PC-3 (cell line): ENCODE measurements at regions not wholly inside any gene's neighbourhood (a gene's known extent, or its start where the extent isn't known, plus 50 kb on each side); places are given as distances from the start of the nearest gene placed in this dataset.

Source experiments
- ATAC-seq: fragments of 200-7000 bp; cut with Tn5 transposase; 2 replicates; pipeline ENCODE4 v1.9.1; 2020; ENCODE audit warnings: mild to moderate bottlenecking, moderate library complexity
- BruUV-seq: library from RNA; stranded (reverse); fragments of 400-500 nt; replicated peaks from 2 replicates; lab custom pipeline; 2021; lab: Mats Ljungman, UMichigan
- CTCF ChIA-PET: fragments of 300-600 bp; sonication (Branson Sonifier 250); formaldehyde crosslinking; loops from one replicate; lab custom pipeline; 2022; ENCODE audit warnings: antibody characterized with exemption; lab: Charles Lee
- POLR2A ChIA-PET: fragments of 300-600 bp; sonication (Branson Sonifier 250); formaldehyde crosslinking; loops from one replicate; lab custom pipeline; 2022; ENCODE audit warnings: antibody characterized with exemption; ENCODE audit not compliant: unreplicated experiment; lab: Charles Lee
- DNase-seq: peaks from one replicate; pipeline ENCODE4 v3.0.0-alpha.2; 2015
- H2AFZ ChIP-seq: fragments of 300-600 bp; sonication (generic); 2 replicates; pipeline ENCODE4 v1.6.0; 2016; ENCODE audit warnings: antibody characterized with exemption, low read length
- H3F3A ChIP-seq: fragments of 300-600 bp; sonication (generic); one replicate; pipeline ENCODE4 v1.6.0; 2017; ENCODE audit warnings: antibody characterized with exemption, low read length, control low read depth, mild to moderate bottlenecking; ENCODE audit not compliant: unreplicated experiment
- H3K27ac ChIP-seq: fragments of 300-600 bp; sonication (generic); 2 replicates; pipeline ENCODE4 v1.5.1; 2016; ENCODE audit warnings: mild to moderate bottlenecking, low read length
- H3K27me3 ChIP-seq: fragments of 300-600 bp; sonication (generic); 2 replicates; pipeline ENCODE4 v1.6.1; 2016; ENCODE audit warnings: low read length, mixed read lengths
- H3K36me3 ChIP-seq: fragments of 300-600 bp; sonication (generic); 2 replicates; pipeline ENCODE4 v1.6.1; 2016; ENCODE audit warnings: low read depth, mixed run types, low read length, mixed read lengths
- H3K4me1 ChIP-seq: fragments of 300-600 bp; sonication (generic); 2 replicates; pipeline ENCODE4 v1.5.1; 2016; ENCODE audit warnings: low read length; ENCODE audit not compliant: insufficient read depth
- H3K4me2 ChIP-seq: fragments of 300-600 bp; sonication (generic); 2 replicates; pipeline ENCODE4 v1.6.0; 2016; ENCODE audit warnings: low read length
- H3K4me3 ChIP-seq: fragments of 300-600 bp; sonication (generic); 2 replicates; pipeline ENCODE4 v1.5.1; 2016; ENCODE audit warnings: mild to moderate bottlenecking, low read length, mixed read lengths
- H3K79me2 ChIP-seq: fragments of 300-600 bp; sonication (generic); 2 replicates; pipeline ENCODE4 v1.6.1; 2017; ENCODE audit warnings: low read length, mixed read lengths
- H3K9ac ChIP-seq: fragments of 300-600 bp; sonication (generic); 2 replicates; pipeline ENCODE4 v1.6.0; 2016; ENCODE audit warnings: mild to moderate bottlenecking, low read length
- H3K9me2 ChIP-seq: fragments of 300-600 bp; sonication (generic); replicated peaks from 2 replicates; pipeline ENCODE4 v1.6.1; 2016; ENCODE audit warnings: mixed run types, low read length, mixed read lengths
- H3K9me3 ChIP-seq: fragments of 300-600 bp; sonication (generic); 2 replicates; pipeline ENCODE4 v1.6.1; 2016; ENCODE audit warnings: low read length, mixed read lengths
- H4K20me1 ChIP-seq: fragments of 300-600 bp; sonication (generic); 2 replicates; pipeline ENCODE4 v1.6.1; 2016; ENCODE audit warnings: low read length, mixed read lengths
- EZH2 ChIP-seq: fragments of 300-600 bp; sonication (generic); IDR thresholded peaks from one replicate; pipeline ENCODE4 v1.6.1; 2017; ENCODE audit warnings: antibody characterized with exemption, mild to moderate bottlenecking, low read length; ENCODE audit not compliant: unreplicated experiment
- EZH2phosphoT487 ChIP-seq: fragments of 300-600 bp; sonication (generic); IDR thresholded peaks from 2 replicates; pipeline ENCODE4 v1.6.1; 2018; ENCODE audit warnings: mild to moderate bottlenecking, antibody characterized with exemption, low read length, borderline replicate concordance
- intact Hi-C: fragments of 100-400 bp; cut with micrococcal nuclease; formaldehyde crosslinking; loops from 2 replicates; pipeline ENCODE4 v1.9.0; 2023
- TF ChIP-seq, protein P1 (sequence below): fragments of 300-600 bp; sonication (generic); conservative IDR thresholded peaks from 2 replicates; pipeline ENCODE4 v1.5.1; 2017; ENCODE audit warnings: antibody characterized with exemption, low read depth, mild to moderate bottlenecking, low read length

DNA sequence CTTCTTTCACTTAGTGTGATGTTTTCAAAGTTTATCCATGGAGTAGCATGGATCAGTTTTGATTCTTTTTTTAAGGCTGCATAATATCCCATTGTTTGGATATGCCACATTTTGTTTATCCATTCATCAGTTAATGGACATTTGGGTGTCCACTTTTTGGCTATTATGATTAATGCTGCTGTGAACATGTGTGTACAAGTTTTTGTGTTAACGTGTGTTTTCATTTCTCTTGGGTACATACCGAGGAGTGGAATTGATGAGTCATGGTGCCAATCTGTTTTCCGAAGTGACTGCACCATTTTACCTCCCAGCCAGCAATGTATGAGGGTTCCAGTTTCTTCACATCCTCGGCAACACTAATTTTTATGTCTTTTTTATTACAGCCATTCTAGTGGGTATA is 78.4 kb upstream of the CCDC28A start:
- no peak overlapping the region for H3K27ac ChIP-seq
- ATAC-seq (no peak), DNase-seq (no peak)
- H3K9me2 ChIP-seq, result no peaks in the 10 kb centered on the region
- H3K4me1 ChIP-seq, result peaks cover 7% of the 10 kb centered on the region
- no peak for TF ChIP-seq EZH2phosphoT487
- TF ChIP-seq, protein P1, sequence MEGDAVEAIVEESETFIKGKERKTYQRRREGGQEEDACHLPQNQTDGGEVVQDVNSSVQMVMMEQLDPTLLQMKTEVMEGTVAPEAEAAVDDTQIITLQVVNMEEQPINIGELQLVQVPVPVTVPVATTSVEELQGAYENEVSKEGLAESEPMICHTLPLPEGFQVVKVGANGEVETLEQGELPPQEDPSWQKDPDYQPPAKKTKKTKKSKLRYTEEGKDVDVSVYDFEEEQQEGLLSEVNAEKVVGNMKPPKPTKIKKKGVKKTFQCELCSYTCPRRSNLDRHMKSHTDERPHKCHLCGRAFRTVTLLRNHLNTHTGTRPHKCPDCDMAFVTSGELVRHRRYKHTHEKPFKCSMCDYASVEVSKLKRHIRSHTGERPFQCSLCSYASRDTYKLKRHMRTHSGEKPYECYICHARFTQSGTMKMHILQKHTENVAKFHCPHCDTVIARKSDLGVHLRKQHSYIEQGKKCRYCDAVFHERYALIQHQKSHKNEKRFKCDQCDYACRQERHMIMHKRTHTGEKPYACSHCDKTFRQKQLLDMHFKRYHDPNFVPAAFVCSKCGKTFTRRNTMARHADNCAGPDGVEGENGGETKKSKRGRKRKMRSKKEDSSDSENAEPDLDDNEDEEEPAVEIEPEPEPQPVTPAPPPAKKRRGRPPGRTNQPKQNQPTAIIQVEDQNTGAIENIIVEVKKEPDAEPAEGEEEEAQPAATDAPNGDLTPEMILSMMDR, result no peak
- no peak for TF ChIP-seq EZH2
- ChIA-PET POLR2A (no interaction called here), CTCF (no interaction called here)
- no peaks in the 10 kb centered on the region for H3K27me3 ChIP-seq
- H3K9me3 ChIP-seq, result no peaks in the 10 kb centered on the region
- H2AFZ ChIP-seq, result no peak overlapping the region
- no peak overlapping the region for H3K9ac ChIP-seq
- H3K4me3 ChIP-seq, result no peak overlapping the region
- intact Hi-C loops, result no loop called here
- BruUV-seq, result no TSS peak
- peaks cover 20% of the 10 kb centered on the region for H3K79me2 ChIP-seq
- H3K36me3 ChIP-seq, result no peaks in the 10 kb centered on the region
- H4K20me1 ChIP-seq, result no peaks in the 10 kb centered on the region
- H3K4me2 ChIP-seq, result no peak overlapping the region
- H3F3A ChIP-seq, result no peaks in the 10 kb centered on the region

DNA sequence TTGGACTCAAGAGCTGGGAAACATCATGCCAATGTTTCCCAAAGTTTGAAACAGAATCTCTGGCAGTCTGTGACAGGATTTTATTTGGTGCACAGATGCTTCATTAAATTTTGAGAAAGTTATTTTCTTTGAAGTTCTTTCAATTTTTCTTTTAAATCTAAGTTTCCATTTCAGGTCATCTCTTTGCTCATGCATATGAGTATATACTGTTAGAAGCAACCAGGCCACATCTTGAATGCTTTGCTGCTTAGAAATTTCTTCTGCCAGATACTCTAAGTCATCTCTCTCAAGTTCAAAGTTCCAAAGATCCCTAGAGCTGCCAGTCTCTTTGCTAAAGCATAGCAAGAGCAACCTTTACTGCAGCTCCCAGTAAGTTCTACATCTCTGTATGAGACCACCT is 59.1 kb upstream of the CCDC28A start:
- Histone ChIP-seq H3K36me3 (no peaks in the 10 kb centered on the region), H4K20me1 (no peaks in the 10 kb centered on the region), H3K4me1 (no peaks in the 10 kb centered on the region), H3K79me2 (no peaks in the 10 kb centered on the region), H3K9me3 (no peaks in the 10 kb centered on the region), H3K4me3 (no peak overlapping the region), H3K4me2 (no peak overlapping the region), H3K27ac (no peak overlapping the region), H3K9me2 (no peaks in the 10 kb centered on the region), H3K27me3 (no peaks in the 10 kb centered on the region), H2AFZ (no peak overlapping the region), H3F3A (no peaks in the 10 kb centered on the region), H3K9ac (no peak overlapping the region)
- DNase-seq (no peak), ATAC-seq (no peak)
- intact Hi-C loops, result no loop called here
- POLR2A ChIA-PET, result no interaction called here
- TF ChIP-seq EZH2 (no peak), EZH2phosphoT487 (no peak)
- TF ChIP-seq, protein P1, result no peak
- BruUV-seq, result no TSS peak
- CTCF ChIA-PET, result no interaction called here

DNA sequence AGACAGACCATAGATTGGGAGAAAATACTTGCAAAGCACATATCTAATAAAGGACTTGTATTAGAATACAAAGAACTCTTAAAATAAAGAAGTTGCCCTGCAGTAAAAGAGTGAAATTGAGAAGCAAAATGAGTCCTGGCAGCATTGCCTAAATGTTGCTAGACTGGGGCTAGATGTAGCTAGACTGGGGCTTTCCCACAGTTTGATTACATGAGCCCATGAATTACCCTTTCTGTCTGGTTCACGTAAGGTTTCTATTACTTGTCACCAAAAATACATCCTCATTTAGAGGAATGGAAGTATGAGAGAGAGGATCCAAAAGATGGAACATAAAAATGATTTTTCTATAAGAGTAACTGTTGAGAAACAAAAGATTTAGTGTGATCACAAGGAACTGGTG is 57.6 kb upstream of the CCDC28A start:
- Histone ChIP-seq H3K79me2 (no peaks in the 10 kb centered on the region), H3K9ac (no peak overlapping the region), H3F3A (no peaks in the 10 kb centered on the region), H2AFZ (no peak overlapping the region), H3K9me3 (no peaks in the 10 kb centered on the region), H3K27me3 (no peaks in the 10 kb centered on the region), H3K36me3 (no peaks in the 10 kb centered on the region), H3K4me2 (no peak overlapping the region), H3K9me2 (no peaks in the 10 kb centered on the region), H3K4me3 (no peak overlapping the region), H3K4me1 (no peaks in the 10 kb centered on the region), H3K27ac (no peak overlapping the region), H4K20me1 (no peaks in the 10 kb centered on the region)
- ChIA-PET CTCF (no interaction called here), POLR2A (no interaction called here)
- no peak for ATAC-seq
- no TSS peak for BruUV-seq
- intact Hi-C loops, result no loop called here
- DNase-seq, result no peak
- TF ChIP-seq, protein P1, result no peak
- no peak for TF ChIP-seq EZH2
- no peak for TF ChIP-seq EZH2phosphoT487
